ENCODE measurements at regions not wholly inside any gene's neighbourhood (a gene's known extent, or its start where the extent isn't known, plus 50 kb on each side); places are given as distances from the start of the nearest gene placed in this dataset.

DNA sequence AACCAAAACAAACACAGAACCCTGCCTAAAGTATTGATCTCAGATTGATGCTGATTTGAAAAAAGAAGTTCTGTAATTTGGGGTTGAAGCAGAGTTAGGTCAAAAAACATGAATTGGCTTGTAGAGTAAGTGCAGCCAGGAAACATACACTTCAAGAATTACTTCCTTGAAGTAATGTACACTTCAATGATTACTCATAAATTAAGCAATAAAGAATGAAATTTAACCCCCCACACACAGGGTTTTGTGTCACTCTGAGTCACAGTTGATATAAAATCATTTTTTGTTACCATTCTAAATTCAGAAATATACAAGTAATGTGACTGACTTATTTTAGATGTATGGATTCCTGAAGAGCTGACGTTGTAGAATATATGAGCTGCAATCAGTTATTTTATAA lies 622.2 kb downstream of the POM121L12 start:
- DNase-seq = no peak
- TF ChIP-seq POLR2A (IDR thresholded peaks at IDR 0.05; ENCODE audit: low read length) = no peak
- no peak for TF ChIP-seq GATA1 (IDR thresholded peaks at IDR 0.05; ENCODE audit: low read depth, low read length)

DNA sequence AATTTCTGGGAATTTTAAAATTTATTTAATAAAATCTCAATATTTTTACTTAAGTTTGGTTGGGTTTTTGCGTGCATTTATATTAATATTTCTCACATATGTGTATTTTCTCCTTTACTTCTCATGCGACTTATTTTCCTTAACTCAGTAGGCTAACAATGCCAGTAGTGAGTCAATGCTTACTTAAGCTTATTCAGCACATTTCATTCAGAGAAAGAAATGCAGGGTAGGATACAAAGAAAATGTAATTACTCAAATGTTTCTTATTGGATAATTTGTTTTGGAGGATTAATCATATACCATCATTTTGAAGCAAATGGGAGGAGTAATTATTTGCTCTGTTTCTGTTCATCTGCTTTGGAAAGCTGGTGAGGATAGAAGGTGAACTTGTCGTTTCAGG lies 623.5 kb downstream of the POM121L12 start:
- TF ChIP-seq GATA1 (IDR thresholded peaks at IDR 0.05; ENCODE audit: low read depth, low read length) (no peak), POLR2A (IDR thresholded peaks at IDR 0.05; ENCODE audit: low read length) (no peak)
- no peak for DNase-seq

DNA sequence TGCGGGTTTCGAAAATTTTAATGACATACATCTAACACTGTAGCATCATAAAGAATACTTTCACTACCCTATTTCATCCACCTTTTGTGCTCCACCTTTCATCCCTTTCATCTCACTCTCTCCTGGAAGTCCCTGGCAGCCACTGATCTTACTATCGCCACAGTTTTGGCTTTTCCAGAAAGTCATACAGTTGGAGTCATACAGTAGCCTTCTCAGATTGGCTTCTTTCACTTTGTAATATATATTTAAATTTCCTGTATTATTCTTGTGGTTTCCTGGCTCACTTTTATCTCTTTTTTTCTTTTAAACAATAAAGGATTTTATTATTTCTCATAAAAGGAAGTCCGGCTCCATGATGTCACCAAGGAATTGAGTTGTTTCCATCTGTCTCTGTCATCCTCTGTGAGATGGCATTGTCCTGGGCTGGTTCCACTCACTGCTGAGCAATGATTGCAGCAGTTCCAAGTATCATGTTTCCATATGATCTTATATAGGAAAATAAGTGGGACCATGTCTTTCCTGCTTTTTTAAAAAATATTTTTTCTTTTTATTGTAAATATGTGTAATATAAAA lies 626.3 kb downstream of the POM121L12 start:
- TF ChIP-seq POLR2A (IDR thresholded peaks at IDR 0.05; ENCODE audit: low read length) (no peak), GATA1 (IDR thresholded peaks at IDR 0.05; ENCODE audit: low read depth, low read length) (no peak)
- no peak for DNase-seq

GRCh38 chr7:53672681-53673080 lies 637.2 kb downstream of the POM121L12 start:
- TF ChIP-seq GATA1 (IDR thresholded peaks at IDR 0.05; ENCODE audit: low read depth, low read length) = no peak
- TF ChIP-seq POLR2A (IDR thresholded peaks at IDR 0.05; ENCODE audit: low read length) = no peak

GRCh38 chr7:53675835-53676234 lies 640.4 kb downstream of the POM121L12 start:
- TF ChIP-seq GATA1 (IDR thresholded peaks at IDR 0.05; ENCODE audit: low read depth, low read length) (no peak), POLR2A (IDR thresholded peaks at IDR 0.05; ENCODE audit: low read length) (no peak)
- DNase-seq = no peak

More at GRCh38 chr7:53672681-53673080, 637.2 kb downstream of the POM121L12 start:
- no peak for DNase-seq

GRCh38 chr7:53684693-53685092 lies 649.3 kb downstream of the POM121L12 start:
- TF ChIP-seq POLR2A (IDR thresholded peaks at IDR 0.05; ENCODE audit: low read length) (no peak), GATA1 (IDR thresholded peaks at IDR 0.05; ENCODE audit: low read depth, low read length) (no peak)
- no peak for DNase-seq

DNA sequence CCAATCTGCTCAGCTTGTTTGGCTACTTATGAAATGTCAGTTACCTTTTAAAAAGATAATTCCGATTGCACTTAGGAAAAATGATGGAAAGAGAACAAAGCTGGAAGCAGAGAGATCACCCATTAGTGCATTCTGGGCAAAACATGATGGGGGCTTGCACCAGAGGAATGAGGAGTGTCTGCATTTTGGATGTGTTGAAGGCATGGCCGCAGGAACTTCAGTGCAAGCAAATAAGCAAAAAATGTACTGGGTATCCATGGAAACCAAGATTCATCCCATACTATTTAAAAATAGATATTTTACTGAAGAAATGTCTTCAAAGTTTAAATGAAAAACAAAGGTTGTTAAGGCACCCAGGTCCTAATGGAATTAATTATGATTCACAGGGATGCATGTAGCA lies 655.0 kb downstream of the POM121L12 start:
- no peak for DNase-seq
- TF ChIP-seq POLR2A (IDR thresholded peaks at IDR 0.05; ENCODE audit: low read length) (no peak), GATA1 (IDR thresholded peaks at IDR 0.05; ENCODE audit: low read depth, low read length) (no peak)

DNA sequence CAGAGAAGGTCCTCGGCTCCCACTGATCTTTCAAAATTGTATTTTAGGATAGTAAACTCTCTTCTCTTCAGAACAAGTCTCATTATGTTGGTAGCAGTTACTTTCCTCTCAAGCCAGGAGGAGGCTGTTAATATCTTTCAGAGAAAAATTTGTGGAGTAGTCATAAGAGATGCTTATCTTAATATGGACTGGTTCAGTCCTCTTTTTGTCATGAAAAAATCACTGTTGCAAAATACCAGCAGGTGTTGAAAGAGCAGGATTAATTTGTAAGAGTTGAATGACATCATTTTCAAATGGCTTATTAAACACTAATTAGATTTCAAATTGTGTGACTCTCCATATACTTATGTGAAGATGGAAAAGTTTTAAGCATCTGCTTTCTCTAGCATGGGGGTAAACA lies 662.5 kb downstream of the POM121L12 start:
- TF ChIP-seq POLR2A (IDR thresholded peaks at IDR 0.05; ENCODE audit: low read length) (no peak), GATA1 (IDR thresholded peaks at IDR 0.05; ENCODE audit: low read depth, low read length) (no peak)
- no peak for DNase-seq

DNA sequence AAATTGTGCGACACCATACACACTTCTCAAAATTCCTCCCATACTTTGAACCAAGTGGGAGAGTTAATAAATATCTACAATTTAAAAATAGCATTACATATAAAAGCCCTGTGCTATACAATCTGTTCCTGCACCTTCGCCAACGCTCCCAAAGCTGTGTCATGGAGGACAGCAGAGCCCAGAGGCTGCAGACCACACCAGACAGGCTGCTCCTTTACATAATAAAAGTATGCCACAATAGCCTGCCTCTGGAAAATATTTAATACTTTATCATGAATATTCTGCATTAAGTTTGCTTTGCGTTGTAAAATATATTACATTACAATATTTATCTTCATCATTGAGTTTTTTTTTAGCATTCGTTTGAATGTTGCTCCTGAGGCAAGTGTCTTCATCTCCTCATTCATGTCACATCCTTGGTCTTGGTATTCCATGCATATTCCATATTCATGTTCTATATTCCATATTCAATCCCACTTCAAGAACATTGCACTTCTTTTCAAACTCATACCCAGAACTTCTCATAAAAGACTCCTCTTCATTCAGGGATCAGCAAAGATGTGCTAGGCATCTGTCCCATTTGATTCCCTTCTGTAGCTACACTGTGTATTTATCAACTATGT lies 663.9 kb downstream of the POM121L12 start:
- DNase-seq = no peak
- no peak for TF ChIP-seq GATA1 (IDR thresholded peaks at IDR 0.05; ENCODE audit: low read depth, low read length)
- TF ChIP-seq POLR2A (IDR thresholded peaks at IDR 0.05; ENCODE audit: low read length) = no peak

DNA sequence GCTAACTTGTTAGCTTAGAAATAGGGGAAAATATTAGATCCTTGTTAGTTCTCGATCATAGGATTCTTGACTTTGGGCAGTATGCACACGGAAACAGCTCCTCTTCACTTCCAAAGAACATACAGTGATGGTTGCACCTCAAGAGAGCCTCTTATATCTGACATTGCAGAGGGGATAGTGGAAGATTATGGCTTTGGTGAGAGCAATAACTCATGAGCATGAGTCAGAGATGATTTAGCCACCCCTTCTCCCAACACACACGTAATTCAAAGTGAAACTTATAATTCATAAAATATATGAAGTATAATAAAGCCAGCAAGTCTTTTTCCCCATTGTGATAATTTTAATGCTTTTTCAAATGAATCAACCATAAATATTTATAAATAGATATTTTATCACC lies 683.7 kb downstream of the POM121L12 start:
- DNase-seq = no peak

GRCh38 chr7:53740971-53741370 lies 705.5 kb downstream of the POM121L12 start:
- TF ChIP-seq POLR2A (IDR thresholded peaks at IDR 0.05; ENCODE audit: low read length) (no peak), GATA1 (IDR thresholded peaks at IDR 0.05; ENCODE audit: low read depth, low read length) (no peak)
- no peak for DNase-seq

More for the DNA sequence above, 683.7 kb downstream of the POM121L12 start:
- TF ChIP-seq GATA1 (IDR thresholded peaks at IDR 0.05; ENCODE audit: low read depth, low read length) (no peak), POLR2A (IDR thresholded peaks at IDR 0.05; ENCODE audit: low read length) (no peak)

- no peak for DNase-seq
- no peak for TF ChIP-seq GATA1 (IDR thresholded peaks at IDR 0.05; ENCODE audit: low read depth, low read length)
- no peak for TF ChIP-seq POLR2A (IDR thresholded peaks at IDR 0.05; ENCODE audit: low read length)
Measured at GRCh38 chr7:53743697-53744402, 708.4 kb downstream of the POM121L12 start.

DNA sequence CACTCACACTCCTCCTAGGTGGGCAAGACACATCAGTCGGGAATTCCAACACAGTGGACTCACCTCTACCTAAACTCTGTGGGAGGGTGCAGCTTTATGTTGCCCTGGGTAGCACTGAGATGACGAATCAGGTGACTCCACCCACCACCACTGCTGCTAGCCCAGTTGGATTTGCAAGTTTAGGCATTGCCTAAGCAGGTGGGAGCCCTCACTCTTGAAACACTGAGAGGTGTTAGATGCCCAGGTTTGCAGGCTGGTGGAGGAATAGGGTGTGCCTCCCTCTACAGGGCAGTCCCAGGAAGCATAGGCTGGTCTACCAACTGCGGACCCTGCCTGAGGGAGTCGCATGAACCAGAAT lies 708.9 kb downstream of the POM121L12 start:
- no peak for DNase-seq
- TF ChIP-seq GATA1 (IDR thresholded peaks at IDR 0.05; ENCODE audit: low read depth, low read length) = no peak
- TF ChIP-seq POLR2A (IDR thresholded peaks at IDR 0.05; ENCODE audit: low read length) = no peak

- TF ChIP-seq POLR2A (IDR thresholded peaks at IDR 0.05; ENCODE audit: low read length) = no peak
- TF ChIP-seq GATA1 (IDR thresholded peaks at IDR 0.05; ENCODE audit: low read depth, low read length) = no peak
- DNase-seq = no peak
Measured at GRCh38 chr7:53756946-53757345, 721.5 kb downstream of the POM121L12 start.

DNA sequence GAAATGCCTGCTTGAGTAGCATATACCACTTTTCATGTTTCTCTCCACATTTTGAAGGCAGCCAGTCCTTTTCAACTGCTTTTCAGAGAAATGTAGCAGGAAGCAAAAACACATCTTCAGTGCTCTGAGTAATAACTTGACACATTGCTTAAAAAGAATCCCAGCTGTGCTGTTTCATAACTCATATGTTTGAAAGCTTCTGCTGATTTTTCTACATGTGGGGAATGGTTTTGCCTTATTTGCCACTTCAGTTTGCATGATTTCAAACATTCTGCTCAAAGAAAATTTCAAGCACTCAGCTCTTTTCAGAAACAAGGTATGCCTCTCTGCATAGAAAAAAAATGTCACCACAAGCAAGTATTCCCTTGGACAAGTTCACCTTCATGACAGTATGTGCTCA lies 732.8 kb downstream of the POM121L12 start:
- TF ChIP-seq GATA1 (IDR thresholded peaks at IDR 0.05; ENCODE audit: low read depth, low read length) = no peak
- no peak for TF ChIP-seq POLR2A (IDR thresholded peaks at IDR 0.05; ENCODE audit: low read length)
- no peak for DNase-seq
